ENCODE measurements at regions not wholly inside any gene's neighbourhood (a gene's known extent, or its start where the extent isn't known, plus 50 kb on each side); places are given as distances from the start of the nearest gene placed in this dataset.
"Not testable (repeated sequence)": the region's sequence is repeated elsewhere in the genome, so short reads cannot be mapped to it uniquely, and the experiment has no call there.

DNA sequence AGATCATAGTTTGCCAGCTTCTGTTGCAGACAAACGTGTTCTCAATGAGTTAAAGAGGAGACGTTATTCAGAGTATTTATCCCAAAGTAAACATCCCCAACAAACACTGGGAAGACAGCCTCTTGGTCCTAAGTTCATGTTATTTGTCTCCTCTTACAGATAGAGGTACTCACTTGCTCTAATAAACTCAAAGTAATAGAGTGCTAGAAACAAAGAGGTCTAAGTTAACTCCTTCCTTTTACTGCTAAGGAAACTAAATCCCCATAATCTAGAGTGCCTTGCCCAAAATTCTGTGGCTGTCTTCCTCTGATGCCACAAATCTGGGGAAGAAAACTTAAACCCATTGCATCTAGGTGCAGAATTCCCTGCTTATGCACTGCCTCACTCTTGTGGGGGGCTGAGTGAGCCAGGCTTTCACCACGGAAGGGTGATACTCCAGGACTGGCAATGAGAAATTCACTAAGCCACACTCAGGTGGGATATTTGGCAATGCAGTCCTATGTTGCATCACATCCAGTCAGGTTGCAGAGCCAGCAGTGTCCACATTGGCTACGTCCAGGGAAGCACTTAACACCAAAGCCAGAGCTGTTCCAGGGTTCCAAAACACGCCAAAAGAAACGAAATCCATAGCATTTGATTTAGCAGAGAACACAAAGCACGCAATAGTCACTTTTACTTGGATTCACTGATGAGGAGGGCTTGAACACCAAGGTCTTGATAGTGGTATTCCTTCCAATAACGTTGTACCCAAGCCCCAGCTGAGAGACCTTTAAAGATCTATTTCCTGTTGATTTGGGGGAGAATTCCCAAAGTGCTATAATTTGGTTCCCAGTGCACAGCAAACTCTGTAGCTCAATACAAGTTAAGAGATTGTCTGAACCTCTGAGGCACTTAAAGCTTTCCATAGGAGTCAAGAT is 81.0 kb upstream of the FOXQ1 start:
- DNase-seq (ENCODE audit: low read depth) = no peak

DNA sequence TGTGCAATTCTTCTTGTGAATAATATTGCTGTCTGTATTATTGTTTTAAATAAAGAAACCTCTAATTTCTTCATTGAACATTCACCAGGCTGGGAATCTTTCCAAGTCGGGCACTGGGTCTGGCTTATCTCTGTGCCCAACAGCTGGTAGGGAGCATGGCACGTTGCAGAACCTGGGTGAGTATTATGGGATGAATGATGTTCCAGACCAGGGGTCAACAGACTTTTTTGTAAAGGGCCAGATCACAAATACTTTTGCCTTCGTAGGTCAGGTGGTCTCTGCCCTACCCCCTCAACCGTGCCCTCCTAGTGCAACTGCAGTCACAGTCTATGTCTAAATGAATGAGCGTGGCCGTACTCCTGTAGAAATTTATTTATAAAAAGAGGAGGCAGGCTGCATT is 81.6 kb upstream of the FOXQ1 start:
- DNase-seq (ENCODE audit: low read depth) = no peak

- no peak for DNase-seq (ENCODE audit: low read depth)
Observed at GRCh38 chr6:1229808-1230207, 82.1 kb upstream of the FOXQ1 start.

DNA sequence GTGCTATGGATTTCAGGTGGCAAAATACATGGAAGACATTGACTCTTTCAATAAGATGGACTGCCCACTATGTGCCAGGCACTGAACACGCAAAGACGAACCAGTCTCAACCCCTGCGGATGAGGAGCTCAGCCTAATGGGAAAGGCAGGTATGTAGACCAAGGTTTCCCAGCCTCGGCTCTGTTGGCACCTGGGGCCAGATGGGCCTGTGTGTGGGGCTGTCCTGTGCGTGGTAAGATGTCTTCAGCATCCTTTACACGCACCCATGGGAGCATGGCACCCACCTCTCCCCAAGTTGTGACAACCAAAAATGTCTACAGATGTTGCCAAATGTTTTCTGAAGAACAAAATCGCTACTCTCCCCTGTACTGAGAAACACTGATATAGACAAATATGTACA is 82.6 kb upstream of the FOXQ1 start:
- no peak for DNase-seq (ENCODE audit: low read depth)

DNA sequence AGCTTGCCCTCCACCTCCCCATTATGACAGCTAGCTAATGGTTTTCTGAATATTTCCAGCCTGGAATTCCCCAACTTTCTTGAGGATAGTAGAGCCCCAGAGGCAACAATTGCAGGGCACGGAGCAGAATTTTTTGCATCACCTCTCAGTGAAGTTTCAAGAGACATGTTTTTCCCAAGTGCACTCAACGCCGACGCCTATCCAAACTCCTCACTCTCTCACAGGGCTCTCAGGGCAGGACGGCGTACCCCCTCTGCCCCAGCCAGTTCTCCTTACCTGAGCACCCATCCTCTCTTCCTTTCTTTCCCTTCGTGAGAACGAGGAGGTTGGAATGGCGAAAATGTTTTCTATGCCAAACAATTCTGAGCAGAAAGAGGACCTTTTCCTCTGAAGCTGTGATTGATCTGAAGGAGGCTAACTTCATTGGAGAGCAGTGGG is 83.1 kb upstream of the FOXQ1 start:
- DNase-seq (ENCODE audit: low read depth) = no peak

DNA sequence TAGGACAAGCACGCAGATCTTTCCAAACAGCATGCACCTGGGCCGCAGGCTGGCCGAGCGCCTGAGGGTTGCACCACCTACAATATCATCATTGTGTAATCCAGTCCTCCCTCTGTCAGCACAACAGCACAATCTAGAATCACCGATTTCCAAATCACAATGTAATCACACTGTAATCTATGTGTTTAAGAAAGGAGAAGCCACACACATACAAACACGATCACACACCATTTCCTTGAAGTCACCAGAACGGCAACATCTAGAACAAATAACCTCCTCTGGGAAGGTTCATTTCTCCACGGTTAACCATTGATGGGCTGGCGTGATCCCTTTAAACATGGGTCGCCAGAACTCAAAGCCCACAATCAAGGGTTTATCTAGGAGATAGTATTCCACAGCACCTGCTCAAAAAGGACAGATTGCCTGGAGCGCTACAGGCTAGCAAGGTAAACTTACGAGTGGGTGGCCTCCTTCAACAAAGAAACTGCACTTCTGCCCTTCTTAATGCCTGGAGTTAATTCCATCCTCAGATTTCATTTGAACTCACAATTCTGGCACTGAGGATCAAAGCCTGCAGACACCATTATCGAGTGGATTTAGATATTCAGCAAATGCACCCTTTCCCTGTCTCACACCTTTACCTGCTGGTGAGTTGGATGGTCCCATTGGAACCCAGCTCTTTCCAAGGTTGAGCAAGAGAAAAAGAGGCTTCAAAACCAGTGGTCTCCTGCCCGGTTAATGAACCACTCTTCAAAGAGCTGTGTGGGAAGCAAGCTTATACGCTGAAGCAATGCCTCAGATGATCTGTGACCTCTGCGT is 83.8 kb upstream of the FOXQ1 start:
- DNase-seq (ENCODE audit: low read depth) = peak; percentile 29

GRCh38 chr6:1227600-1227934 is 84.3 kb upstream of the FOXQ1 start:
- DNase-seq (ENCODE audit: low read depth) = no peak

- no peak for DNase-seq (ENCODE audit: low read depth)
Observed at GRCh38 chr6:1226277-1227099, 85.4 kb upstream of the FOXQ1 start.

- DNase-seq (ENCODE audit: low read depth) = no peak
Observed at GRCh38 chr6:1224514-1224913, 87.4 kb upstream of the FOXQ1 start.

DNA sequence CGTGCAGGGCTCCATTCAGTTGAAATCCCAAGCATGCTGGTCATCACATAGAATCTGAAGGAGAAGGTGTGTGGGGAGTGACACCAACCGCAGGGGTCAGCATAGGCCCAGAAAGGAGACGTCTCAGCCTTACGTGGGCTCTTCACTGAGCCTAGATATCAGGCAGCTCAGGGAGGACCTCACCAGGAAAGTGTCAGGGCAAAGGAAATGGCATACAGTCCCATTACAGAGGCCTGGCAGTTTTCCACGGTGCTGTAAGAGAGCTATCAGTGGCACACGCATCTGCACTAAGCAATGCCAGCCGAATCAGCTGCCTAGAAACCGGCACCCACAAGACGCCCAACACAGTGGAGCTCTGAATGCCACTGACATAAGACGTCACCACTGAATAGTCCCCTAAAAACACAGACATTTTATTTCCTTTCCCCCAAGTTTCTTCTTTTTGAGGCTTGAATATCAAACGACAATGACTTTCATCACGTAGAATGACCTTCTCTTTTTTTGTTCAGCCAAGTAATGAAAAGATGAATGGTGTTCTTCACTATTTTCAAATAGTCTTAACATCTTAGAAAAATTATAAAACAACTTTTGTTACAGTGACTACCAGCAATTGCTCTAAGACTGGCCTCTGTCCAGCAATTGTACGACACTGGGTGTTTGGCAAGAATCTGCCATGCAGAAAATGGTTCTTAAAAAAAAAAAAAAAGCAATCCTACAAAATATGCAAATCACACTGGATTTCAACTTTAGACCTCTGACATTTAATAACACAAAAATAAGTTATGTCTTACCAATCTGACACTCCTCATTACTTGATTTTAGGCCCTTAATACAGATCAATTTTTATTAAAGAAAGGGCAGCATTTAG is 88.9 kb upstream of the FOXQ1 start:
- no peak for DNase-seq (ENCODE audit: low read depth)

GRCh38 chr6:1217396-1217795 is 94.5 kb upstream of the FOXQ1 start:
- no peak for DNase-seq (ENCODE audit: low read depth)

DNA sequence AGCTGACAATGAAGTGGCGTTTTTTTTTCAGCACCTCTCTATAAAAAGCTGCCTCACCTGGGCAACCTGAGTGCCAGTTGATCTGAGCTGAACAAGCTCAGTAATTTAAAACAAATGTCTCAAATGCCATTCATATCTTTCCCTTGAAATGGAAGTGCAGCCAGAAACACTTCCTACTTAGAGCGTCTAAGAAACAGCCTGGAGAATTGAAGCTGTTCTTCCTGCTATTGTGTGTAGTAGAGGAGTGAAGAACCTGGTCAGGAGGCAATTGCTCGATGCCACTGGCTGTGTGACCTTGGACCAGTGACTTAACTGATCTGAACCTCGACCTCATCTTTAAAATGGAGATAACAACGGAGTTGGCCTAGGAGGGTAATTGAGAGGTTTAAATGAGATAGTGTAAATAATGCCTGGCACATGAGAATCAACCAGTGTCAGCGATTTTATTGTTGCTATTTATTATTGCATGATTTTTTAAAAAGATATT is 95.4 kb upstream of the FOXQ1 start:
- DNase-seq (ENCODE audit: low read depth) = no peak

- no peak for DNase-seq (ENCODE audit: low read depth)
Observed at GRCh38 chr6:1215884-1216487, 95.9 kb upstream of the FOXQ1 start.

- DNase-seq (ENCODE audit: low read depth) = no peak
Observed at GRCh38 chr6:1215023-1215422, 96.9 kb upstream of the FOXQ1 start.

DNA sequence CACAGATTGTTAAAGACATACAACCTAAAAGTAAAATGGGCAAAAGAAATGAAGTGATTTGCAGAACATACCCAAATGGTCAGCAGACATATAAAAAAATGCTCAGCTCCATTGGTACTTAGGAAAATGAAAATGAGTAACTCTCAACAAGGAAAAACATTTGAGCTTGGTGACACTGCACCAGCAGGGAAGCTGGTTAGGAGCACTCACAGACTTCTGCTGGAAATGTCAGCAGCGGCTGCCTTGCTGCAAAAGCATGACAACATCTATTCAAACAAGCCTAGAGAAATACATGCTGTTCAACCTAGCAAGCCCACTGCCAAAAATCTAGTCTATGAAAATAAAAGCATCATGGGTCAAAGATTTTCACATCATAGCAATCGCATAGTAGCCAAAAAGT is 99.0 kb upstream of the FOXQ1 start:
- no peak for DNase-seq (ENCODE audit: low read depth)

GRCh38 chr6:1212138-1212537 is 99.8 kb upstream of the FOXQ1 start:
- not testable (repeated sequence) for DNase-seq (ENCODE audit: low read depth)

GRCh38 chr6:1210631-1211030 is 101.3 kb upstream of the FOXQ1 start:
- DNase-seq (ENCODE audit: low read depth) = not testable (repeated sequence)

DNA sequence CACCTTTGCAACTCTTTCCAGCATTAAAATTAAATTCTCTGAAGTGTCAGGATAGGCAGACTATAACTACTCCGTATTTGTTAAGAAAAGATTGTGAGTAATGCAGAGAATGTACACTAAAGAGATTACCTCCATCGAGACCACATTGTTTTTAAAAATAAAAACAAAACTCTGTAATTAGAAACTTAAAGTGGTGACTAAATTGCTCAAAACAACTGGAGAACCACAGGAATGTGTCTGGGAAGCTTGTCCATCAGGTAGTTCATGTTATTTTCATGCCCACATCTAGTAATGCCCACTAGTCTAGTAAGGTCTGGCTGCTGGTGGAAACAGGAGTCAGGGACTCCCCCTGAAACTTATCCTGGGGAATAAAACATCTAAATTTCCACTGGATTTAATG is 103.0 kb upstream of the FOXQ1 start:
- peak; percentile 65 for DNase-seq (ENCODE audit: low read depth)

- no peak for DNase-seq (ENCODE audit: low read depth)
Observed at GRCh38 chr6:1203546-1203945, 108.4 kb upstream of the FOXQ1 start.

GRCh38 chr6:1202201-1202600 is 109.7 kb upstream of the FOXQ1 start:
- DNase-seq (ENCODE audit: low read depth) = no peak

All from amniotic epithelial cell (primary cell).